ENCODE measurements at regions not wholly inside any gene's neighbourhood (a gene's known extent, or its start where the extent isn't known, plus 50 kb on each side); places are given as distances from the start of the nearest gene placed in this dataset.

GRCh38 chr6:165008971-165009370 is 300.4 kb downstream of the C6orf118 start:
- no peaks in the 10 kb centered on the region; the same call in 1 of the 2 replicates for H3K27me3 Mint-ChIP-seq (ENCODE audit: low read depth)
- WGBS (ENCODE audit: extremely low coverage, insufficient read length, low lambda C conversion rate) = no CpG with 5 or more reads among the region's 4 CpGs
- no peaks in the 10 kb centered on the region; the same call in 1 of the 2 replicates for H3K4me1 ChIP-seq (ENCODE audit: insufficient read depth, low read length)
- H2AK5ac ChIP-seq (ENCODE audit: insufficient read length, low read length) = no peak overlapping the region
- H3K9me3 ChIP-seq (ENCODE audit: control insufficient read depth, low read depth, low read length) = no peaks in the 10 kb centered on the region
- H3K4me1 Mint-ChIP-seq = no peaks in the 10 kb centered on the region
- TF ChIP-seq, protein P1, sequence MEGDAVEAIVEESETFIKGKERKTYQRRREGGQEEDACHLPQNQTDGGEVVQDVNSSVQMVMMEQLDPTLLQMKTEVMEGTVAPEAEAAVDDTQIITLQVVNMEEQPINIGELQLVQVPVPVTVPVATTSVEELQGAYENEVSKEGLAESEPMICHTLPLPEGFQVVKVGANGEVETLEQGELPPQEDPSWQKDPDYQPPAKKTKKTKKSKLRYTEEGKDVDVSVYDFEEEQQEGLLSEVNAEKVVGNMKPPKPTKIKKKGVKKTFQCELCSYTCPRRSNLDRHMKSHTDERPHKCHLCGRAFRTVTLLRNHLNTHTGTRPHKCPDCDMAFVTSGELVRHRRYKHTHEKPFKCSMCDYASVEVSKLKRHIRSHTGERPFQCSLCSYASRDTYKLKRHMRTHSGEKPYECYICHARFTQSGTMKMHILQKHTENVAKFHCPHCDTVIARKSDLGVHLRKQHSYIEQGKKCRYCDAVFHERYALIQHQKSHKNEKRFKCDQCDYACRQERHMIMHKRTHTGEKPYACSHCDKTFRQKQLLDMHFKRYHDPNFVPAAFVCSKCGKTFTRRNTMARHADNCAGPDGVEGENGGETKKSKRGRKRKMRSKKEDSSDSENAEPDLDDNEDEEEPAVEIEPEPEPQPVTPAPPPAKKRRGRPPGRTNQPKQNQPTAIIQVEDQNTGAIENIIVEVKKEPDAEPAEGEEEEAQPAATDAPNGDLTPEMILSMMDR (conservative IDR thresholded peaks at IDR 0.05) = no peak
- H3K14ac ChIP-seq (ENCODE audit: insufficient read depth, low read length) = no peak overlapping the region
- no peak overlapping the region for H3K56ac ChIP-seq (ENCODE audit: insufficient read length, low read depth, low read length)
- peaks cover 2 to 5% (median 4%) of the 10 kb centered on the region in 3 experiments; a peak in 6 of 7 replicates for H3K36me3 Mint-ChIP-seq (ENCODE audit: insufficient read depth in 1 of 3, low read depth in 3 of 3)
- H4K8ac ChIP-seq (replicated peaks; ENCODE audit: insufficient read length, low read depth, low read length) = no peak overlapping the region
- H3K9ac ChIP-seq (ENCODE audit: extremely low read depth, insufficient read length, low read length) = no peak overlapping the region
- no peak overlapping the region for H2BK15ac ChIP-seq (ENCODE audit: low read depth, low read length)
- H3K27ac Mint-ChIP-seq = no peak overlapping the region
- H4K20me1 ChIP-seq (ENCODE audit: control insufficient read depth, insufficient read depth, insufficient read length) = peaks cover 2% of the 10 kb centered on the region
- H2BK120ac ChIP-seq (ENCODE audit: low read depth, low read length, poor library complexity, severe bottlenecking) = no peak overlapping the region
- no peak overlapping the region for H2BK12ac ChIP-seq (ENCODE audit: insufficient read length, low read depth, low read length)
- H2AFZ ChIP-seq (ENCODE audit: low read length) = no peak overlapping the region
- no peak overlapping the region for H3K4me3 Mint-ChIP-seq
- no peak overlapping the region for H3K27ac ChIP-seq (ENCODE audit: insufficient read length, low read depth, low read length)
- no peaks in the 10 kb centered on the region for H3K79me1 ChIP-seq (ENCODE audit: insufficient read depth, low read depth, low read length, poor library complexity, severe bottlenecking)
- H3K27me3 ChIP-seq (ENCODE audit: insufficient read depth, low read length) = no peaks in the 10 kb centered on the region; the same call in 1 of the 2 replicates
- no peak overlapping the region for H2BK20ac ChIP-seq (ENCODE audit: low read depth, low read length, poor library complexity, severe bottlenecking)
- H3T11ph ChIP-seq (ENCODE audit: low read length) = no peak overlapping the region
- no peak overlapping the region for H2BK5ac ChIP-seq (ENCODE audit: insufficient read length, low read length)
- H4K5ac ChIP-seq (ENCODE audit: insufficient read length, low read depth, low read length) = no peak overlapping the region
- H3K79me2 ChIP-seq (ENCODE audit: insufficient read depth, low read length) = no peaks in the 10 kb centered on the region
- no peak for DNase-seq
- H4K91ac ChIP-seq (ENCODE audit: insufficient read length, low read depth, low read length) = no peak overlapping the region
- no peak overlapping the region for H3K4ac ChIP-seq (ENCODE audit: low read depth, low read length)
- H3K23ac ChIP-seq (ENCODE audit: insufficient read length, low read depth, low read length) = no peak overlapping the region
- H3K23me2 ChIP-seq (ENCODE audit: insufficient read length, low read depth, low read length, poor library complexity, severe bottlenecking) = no peaks in the 10 kb centered on the region
- H3K18ac ChIP-seq (ENCODE audit: insufficient read length, low read depth, low read length) = no peak overlapping the region
- H3K4me2 ChIP-seq (ENCODE audit: insufficient read depth, insufficient read length, low read length) = no peak overlapping the region
- peaks cover 8 to 15% of the 10 kb centered on the region in 2 experiments for H3K9me3 Mint-ChIP-seq

Measured in H9 (cell line).